GM19023 (cell line): ENCODE measurements at regions not wholly inside any gene's neighbourhood (a gene's known extent, or its start where the extent isn't known, plus 50 kb on each side); places are given as distances from the start of the nearest gene placed in this dataset.

ENCODE experiments used
- ATAC-seq: cut with Tn5 transposase; IDR thresholded peaks from one replicate; pipeline ENCODE4 v1.9.1; 2021; ENCODE audit warnings: mild to moderate bottlenecking, moderate library complexity; ENCODE audit not compliant: unreplicated experiment

DNA sequence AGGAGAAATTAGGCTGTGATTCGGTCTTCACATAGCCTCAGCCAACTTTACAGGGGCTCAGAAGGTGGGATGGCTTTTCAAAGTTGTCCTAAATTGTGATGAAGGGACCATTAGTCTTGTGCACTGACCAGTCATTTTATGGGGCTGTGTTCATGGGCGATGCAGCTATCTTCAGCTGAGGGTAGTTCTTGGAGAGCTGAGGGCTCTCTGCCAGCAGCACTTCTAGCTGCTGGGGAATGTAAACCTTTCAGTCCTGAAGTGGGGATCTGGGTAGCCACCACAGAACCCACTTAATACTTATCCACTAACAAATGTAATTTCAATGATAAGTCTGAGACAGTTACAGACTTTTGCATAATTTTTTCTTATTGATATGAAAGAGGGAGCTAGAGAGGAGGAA lies 270.6 kb downstream of the AEBP2 start:
- ATAC-seq: no peak

DNA sequence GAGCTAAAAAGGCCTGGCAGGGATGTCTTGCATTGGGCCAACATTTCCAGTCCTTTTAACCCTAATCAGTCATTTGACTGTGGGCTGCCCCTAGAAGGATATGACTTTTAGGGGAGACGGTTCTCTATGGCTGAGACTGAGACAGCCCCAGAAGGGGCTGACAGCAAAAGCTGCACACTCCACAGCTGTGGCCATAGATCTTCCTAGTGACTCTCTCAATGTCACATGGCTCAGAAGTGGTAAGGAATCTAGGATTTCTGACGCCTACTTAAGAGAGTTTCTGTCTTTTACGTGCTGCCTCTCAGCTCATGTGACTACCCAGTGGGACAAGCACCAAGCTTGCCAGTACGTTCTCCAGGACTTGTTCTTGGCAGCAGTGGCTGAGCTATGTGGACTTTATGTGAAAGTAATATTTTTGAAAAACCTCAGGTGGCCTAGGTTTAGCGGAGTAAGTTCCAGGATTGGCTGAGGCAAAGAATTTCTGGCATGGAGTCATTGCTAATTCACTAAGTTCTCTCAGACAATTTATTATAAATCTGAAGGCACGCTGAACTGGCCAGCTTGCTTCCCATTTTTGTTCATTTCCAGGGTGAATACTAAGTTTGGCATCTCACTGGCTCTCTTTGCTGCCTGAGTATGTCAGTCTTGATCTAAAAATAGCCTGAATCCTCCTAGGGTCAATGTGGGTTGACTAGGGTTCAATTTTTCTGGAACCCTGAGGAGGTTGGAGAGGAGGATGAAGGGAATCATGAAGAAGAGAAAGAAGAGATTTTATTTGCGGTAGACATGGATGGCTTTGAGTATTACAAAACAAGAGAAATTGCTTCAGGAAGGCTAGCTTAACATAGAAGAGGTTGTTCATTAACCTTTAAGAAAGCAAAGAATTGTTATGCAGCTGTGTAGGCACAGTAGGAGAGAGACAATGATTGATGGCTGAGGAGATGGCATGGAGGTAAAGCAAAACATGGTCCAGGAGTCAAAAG lies 271.8 kb downstream of the AEBP2 start:
- no peak for ATAC-seq

DNA sequence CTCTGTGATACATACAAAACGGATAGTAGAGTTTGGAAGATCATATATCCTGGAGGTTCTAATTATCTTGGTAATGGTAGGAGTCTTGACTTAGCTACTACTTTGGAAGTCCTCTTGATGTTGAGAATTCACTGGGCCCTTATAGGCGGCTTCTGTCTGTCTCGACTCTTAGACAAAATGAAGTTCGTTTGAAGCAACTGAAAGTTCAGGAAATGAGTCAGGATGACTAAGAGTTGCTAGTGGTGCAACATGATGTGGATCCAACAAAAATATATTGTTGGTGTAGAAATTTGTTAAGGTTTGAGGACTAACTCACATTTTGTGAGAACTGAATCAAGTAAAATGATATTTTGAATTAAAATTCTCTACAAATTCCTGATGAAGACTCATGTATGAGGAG lies 272.7 kb downstream of the AEBP2 start:
- ATAC-seq: no peak

DNA sequence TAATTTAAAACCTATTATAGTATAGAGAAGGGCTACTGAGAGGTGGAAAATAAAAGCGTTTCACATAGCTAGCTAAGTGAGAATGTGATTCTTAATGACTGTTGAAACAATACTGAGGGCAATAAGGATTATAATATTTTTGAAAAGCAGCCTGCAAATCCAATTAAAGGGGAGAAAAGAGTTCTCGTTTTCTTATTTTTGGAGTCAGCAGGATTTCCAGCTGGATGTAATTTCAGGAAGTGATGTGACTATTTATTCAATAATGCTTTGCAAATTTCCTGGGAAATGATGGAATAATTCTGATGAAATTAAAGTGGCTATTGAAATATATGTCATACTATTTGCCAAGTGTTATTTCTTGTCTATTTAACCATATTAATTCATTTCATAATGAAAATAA lies 279.1 kb downstream of the AEBP2 start:
- ATAC-seq: no peak

DNA sequence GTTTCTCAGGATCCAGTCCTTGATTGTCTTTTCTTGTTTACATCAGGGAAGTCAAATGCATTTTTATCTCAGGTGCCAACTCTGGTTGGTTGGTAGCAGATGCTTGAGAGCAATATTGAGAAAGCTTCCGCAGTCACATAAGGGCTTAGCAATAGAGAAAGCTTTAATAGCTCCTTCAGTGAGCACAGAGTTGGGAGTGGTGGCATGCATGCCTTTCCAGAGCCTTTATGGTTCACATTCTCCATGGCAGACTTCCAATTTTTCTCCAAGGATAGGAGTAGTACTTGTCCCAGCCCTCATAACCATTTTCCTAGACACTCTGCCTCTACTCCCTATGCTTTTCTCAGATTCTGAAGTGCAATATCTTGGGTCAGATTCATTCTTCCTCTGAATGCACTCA lies 280.4 kb downstream of the AEBP2 start:
- ATAC-seq: no peak

DNA sequence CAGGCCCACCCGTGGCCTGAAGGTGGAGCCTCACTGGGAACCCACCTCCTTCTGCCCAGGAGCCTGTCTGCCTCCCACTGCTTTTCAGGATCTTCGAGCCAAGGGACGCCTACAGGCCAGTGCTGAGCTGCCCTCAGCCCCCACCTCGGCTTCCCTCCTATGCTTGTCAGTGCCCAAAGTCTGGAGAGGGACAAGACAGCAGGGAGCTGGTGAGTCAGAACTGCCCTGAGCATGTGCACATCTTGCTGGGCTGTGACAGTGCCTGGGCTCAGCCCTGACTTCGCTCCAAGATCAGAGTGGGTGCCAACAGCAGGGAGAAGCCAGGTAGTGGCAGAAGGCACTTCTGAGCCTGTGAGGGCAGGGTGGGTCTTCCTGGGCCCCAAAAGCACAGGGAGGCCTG lies 286.8 kb downstream of the AEBP2 start:
- ATAC-seq: no peak

DNA sequence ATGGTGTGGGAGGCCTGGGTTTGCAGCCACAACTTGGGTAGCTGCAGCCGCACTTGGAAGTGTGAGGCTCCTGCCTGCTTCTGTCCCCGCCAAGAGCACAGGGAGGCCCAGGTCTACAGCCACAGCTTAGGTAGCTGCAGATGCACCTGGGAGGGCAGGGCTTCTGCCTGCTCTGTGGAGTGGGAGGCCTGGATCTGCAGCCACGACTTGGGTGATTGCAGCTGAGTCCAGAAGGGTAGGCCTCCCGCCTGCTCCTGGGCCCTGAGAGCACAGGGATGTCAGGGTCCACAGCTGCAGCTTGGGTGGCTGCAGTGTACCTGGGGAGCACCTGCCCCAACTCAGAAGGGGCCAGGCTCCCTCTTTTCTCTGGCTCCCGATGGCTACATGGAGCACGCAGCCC lies 287.3 kb downstream of the AEBP2 start:
- ATAC-seq: no peak

DNA sequence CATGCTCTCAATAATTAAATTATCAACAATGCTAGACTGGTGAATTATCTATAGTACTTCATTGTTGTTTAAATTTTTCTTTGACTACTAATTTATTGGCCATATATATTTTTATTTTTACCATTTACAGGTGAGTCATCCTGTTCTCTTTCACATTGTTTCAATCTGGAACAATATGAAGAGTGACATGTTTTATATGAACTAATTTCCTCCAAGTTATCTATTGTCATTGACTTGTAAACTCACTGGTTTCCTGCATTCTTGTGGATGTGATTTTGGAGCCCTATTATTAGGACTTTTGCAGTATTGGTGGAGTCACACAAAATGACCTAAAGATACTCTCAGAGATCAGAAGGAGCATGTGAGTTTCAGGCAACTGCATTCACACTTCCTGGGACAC lies 297.7 kb downstream of the AEBP2 start:
- ATAC-seq: no peak

DNA sequence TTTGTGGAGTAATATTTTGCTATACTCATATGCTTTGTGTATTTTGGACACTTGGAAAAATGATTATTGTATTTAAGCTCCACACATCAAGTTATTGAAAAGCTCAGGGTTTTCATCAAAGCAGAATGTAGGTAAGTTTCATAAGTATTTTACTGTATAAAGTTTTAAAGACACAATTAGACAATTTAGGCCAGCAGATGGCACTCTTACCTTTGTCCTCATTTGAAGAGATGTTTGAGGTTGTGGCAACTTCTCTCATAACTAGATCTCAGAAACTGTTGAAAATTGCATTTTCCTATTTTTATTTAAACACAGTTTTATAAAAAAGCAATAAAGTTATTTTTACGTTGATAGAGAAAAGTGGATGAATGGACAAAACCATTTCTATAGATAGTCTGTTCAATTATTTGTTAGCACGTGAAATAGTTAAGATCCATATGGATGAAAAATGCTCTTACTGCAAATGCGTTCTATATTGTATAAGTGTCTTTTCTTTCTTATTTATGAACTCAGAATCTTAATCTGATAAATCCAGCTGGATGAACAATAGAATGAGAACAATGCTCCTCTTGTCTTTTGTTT lies 300.0 kb downstream of the AEBP2 start:
- ATAC-seq: no peak

DNA sequence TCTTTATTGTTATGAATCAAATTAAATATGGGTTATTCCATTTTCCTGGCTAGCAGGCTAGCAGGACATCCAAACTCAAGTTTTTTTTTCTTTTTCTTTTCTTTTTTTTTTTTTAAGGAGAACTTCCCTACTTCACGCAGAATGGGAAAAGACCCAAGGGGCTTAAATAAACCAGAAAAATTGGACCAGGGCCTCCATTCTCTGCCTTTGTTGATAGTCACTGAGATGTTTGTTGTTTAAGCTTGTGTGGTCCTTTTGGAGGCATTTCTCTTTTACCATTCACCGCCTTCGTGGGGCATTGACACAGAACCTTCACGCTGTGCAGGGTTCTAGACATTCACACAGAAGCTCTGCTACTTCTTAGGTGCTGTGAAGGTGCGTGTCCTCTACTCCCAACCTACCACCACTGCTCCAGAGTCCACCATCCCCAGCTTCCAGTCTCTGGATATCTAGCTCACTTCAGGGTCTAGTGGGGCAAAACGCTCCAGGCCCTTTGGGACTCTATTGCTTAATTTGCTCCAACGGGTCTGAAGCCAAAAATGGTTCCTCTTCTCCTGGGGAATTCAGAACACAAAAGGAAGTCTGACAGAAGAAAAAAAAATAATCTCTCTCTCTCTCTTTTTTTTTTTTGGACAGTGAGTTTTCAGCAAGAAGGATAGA lies 301.3 kb downstream of the AEBP2 start:
- no peak for ATAC-seq

DNA sequence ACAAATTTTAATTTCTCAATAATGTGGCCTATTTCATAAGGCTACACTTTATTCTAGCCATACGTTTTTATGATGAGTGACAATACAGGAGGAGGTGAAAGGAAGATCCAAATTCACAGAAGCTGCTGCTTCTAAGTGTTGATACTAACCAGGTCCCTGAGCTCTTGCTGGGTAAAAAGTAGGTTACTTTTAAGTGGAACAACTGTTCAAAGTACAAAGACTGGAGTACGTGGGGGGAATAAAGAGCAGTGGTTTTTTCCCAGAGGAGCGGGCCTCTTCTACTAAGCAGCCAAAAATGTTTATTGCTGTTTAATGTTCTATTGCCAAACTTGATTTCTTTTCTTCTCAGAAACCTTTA lies 301.8 kb downstream of the AEBP2 start:
- ATAC-seq: no peak

DNA sequence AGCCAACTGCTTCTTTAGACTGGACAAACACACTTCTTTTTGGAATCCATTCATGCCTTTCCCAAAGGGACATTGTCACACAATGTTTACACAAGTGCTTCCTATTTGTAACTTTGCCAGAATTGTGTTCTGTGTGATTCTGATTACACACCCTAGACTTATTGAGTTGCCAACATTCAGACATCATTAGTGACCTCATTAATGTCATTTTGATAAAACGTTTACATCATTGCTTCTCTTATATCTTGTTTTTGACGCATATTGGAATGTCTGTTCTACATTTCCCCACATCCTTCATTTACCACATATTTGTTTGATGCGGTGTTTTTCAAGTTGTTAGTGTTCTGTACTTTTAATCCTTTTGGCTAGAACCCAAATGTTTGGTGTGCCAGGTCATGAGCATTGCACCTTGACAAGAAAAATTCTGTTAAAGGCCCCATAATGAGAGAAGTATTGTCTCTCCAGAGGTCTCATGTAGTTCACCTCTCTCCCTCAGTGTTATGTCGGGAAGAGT lies 305.5 kb downstream of the AEBP2 start:
- ATAC-seq: no peak

DNA sequence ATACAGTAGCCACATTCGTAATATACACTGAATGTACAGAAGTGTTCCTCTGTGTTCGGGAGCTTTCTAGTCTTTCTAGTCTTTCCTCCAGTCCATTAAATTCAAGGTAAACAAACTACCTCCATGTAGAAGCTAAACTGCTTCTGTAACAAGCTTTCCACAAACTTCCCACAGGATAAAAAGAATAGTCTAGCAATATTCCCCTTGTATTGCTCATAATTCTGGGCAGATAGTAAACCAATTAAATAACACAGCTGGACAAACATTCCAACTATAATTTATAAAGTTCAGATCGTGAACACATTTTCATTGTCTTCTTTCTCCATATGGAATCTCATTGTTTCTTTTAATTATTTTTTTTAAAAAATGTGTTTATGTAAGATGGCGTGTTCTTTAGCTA lies 307.2 kb downstream of the AEBP2 start:
- ATAC-seq: no peak

DNA sequence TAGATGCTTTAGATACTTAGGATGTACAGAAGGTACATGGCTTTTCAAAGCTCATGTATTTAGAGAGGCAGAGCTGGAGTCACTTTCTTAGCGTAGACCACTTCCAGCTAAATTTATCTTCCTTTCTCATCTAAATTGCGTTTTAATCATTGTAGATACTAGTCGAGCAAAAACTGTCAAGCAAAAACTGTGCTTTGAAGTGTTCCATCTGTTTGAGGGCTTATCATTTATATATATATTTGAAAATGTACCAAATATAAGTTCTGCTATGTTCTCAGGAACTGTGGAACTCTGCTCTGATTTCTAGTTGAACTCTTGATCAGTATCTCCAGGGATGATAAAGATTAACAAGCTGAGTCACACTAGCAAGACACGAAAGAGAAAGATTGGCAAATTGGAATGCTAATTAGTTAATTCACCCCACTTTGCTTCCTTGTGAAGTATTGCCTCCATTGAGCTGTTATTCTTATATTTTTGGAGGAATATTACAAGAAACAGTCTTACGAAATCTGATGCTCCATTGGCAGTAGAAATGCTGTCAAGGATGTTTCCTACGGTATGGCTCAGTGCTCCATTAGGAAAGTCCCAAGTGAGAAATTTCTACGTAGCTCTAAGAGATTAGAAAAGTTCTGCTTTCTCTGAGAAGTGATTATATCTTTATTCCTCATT lies 310.7 kb downstream of the AEBP2 start:
- no peak for ATAC-seq

DNA sequence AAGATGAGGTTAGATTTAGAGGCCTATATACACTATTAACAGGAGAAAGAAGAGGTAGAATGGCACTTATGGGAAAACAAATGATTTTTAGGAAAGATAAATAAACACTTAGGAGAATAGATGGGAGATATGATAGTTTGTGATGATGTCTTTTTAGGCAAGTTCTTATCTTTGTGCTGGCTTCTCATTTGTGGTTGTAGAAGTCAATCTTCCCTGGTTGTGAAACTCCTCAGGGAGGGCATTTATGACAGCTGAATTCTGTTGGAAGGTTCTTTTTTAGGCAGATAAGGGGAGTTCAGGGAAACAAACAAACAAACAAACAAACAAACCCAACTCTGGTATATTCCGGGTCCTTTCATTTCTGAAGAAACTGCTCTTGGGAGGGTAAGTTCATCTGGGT lies 311.8 kb downstream of the AEBP2 start:
- no peak for ATAC-seq

DNA sequence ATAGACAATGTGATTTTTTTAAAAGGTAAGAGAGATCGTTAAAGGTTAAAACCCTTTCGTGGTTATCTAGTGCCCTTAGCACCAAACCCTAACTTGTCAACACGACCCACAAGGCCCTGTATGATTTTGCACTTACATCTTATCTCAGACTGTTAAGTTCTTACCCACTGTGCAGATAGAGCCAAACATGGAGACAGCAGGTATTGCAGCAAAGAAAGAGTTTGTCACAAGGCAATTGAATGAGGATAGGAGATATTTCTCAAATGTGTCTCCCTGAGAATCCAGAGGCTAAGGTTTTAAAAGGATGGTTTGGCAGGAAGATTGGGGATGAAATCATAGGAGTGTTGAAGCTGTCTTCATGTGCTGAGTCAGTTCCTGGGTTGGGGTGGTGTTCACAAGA lies 313.4 kb downstream of the AEBP2 start:
- ATAC-seq: no peak

DNA sequence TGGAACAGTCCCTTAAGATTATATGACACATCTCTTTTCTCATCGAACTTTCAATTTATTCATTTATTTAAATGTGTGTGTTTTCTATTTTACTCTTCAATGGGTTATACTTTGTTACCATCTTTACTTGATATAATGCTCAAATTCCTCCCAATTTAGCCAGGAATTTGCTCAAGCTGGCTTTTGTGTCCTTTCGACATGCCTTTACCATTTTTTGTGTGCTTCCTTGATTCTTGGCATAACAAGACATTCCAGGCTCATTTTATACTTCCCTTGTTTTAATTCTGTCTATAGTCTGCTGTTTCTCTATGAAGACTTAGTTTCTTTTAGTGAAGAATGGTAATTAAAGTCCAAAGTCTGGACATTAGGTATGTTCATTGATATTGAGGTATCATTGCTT lies 315.8 kb downstream of the AEBP2 start:
- ATAC-seq: no peak

DNA sequence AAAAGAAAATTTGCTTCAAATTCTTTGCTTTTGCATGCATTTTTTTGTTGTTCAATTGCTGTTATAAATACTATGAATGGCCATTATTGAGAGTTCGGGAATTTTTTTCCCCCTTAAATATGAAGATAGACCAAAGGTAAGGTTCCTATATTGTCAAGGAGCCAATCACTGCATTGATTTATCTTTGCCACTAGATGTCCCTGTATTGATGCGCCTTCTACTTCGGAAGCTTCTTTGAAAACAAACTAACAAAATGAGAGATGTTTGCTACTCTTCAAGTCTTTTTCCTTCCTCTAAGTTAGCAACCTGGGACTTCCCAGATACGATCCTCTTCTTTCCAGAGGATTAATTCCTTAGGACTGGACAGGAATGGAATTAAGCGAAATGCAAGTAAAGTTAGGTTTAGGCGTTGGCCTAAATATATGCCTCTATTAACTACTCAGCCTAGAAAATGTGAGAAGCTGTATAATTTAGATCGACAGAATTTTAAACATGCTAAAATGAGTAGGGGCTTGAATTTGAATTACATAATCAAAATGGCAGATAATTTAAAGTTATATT lies 318.1 kb downstream of the AEBP2 start:
- ATAC-seq: no peak

DNA sequence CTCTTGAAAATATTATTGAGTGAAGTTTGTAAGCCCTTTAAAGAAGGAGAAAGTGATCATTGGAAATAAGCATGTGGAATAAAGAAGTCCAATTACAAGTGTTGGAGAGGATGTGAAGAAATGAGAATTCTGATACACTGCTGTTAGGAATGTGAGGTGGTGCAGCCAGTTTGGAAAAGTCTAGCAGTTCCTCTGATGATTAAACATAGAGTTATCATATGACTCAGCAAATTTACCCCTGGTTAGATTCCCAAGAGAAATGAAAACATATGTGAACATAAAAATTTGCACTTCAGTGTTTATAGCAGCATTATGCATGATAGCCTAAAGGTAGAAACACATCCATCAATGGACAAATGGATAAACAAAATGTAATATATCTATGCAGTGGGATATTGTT lies 319.9 kb downstream of the AEBP2 start:
- no peak for ATAC-seq

DNA sequence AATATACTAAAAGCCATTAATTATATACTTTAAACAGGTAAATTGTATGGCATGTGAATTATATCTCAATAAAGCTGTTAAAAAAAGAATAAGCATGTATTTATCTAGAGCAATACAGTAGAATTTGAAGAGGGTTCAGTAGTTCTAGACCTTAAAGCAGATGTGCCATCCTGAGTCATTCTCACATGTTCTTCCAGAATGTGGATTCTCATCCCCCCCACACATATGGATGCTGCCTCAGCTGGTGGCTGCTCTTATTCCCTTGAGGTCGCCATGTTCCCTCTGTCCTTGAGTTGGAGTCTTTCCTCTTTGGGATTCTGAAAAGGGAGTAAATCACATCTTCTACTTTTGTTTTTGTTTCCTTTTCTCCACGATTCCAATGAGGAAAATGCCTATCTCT lies 321.3 kb downstream of the AEBP2 start:
- no peak for ATAC-seq

DNA sequence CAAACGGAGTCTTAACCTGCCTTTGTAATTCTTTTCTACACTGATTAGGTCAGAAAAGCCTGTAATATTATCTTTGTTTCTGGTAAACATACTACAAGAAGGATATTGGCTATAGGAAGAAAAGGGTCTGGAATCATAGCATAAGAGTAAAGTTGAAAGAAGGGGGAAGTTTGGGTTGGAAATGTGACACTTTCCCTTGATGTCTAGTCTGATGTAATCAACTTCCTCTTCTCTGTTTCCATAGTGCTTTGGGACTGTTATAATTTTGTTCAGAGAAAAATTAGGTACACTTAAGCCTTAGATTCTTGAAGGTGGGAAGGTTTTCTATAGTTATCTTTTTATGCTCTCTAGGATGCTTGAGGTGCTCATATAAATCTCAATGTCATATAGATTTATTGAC lies 322.2 kb downstream of the AEBP2 start:
- ATAC-seq: no peak
